OCI-LY1 (cell line): ENCODE measurements at regions not wholly inside any gene's neighbourhood (a gene's known extent, or its start where the extent isn't known, plus 50 kb on each side); places are given as distances from the start of the nearest gene placed in this dataset.

Experiments
- H2AFZ ChIP-seq: fragments of 200-600 bp; sonication (generic), shearing (Covaris generic); 2 replicates; pipeline ENCODE4 v1.6.0; 2014; ENCODE audit warnings: antibody characterized with exemption, mild to moderate bottlenecking, low read length
- H3F3A ChIP-seq: fragments of 200-600 bp; sonication (generic), shearing (Covaris generic); 2 replicates; pipeline ENCODE4 v1.6.0; 2014; ENCODE audit warnings: mild to moderate bottlenecking, antibody characterized with exemption, low read length, moderate library complexity; ENCODE audit not compliant: insufficient read depth
- H3K27ac ChIP-seq: fragments of 200-600 bp; sonication (generic); 2 replicates; pipeline ENCODE4 v1.5.1; 2014; ENCODE audit warnings: low read length, mixed run types, mild to moderate bottlenecking, low read depth; ENCODE audit not compliant: poor library complexity, severe bottlenecking
- H3K27me3 ChIP-seq: fragments of 200-600 bp; sonication (generic); 2 replicates; pipeline ENCODE4 v1.6.0; 2014; ENCODE audit warnings: antibody characterized with exemption, mild to moderate bottlenecking, low read length, moderate library complexity; ENCODE audit not compliant: insufficient read depth
- H3K36me3 ChIP-seq: fragments of 200-600 bp; sonication (generic); 2 replicates; pipeline ENCODE4 v1.6.1; 2014; ENCODE audit warnings: mild to moderate bottlenecking, antibody characterized with exemption, low read length, moderate library complexity, mixed read lengths; ENCODE audit not compliant: insufficient read depth
- H3K4me1 ChIP-seq: fragments of 200-600 bp; sonication (generic); 2 replicates; pipeline ENCODE4 v1.5.1; 2014; ENCODE audit warnings: mild to moderate bottlenecking, low read length, moderate library complexity; ENCODE audit not compliant: insufficient read depth, severe bottlenecking
- H3K4me2 ChIP-seq: fragments of 200-600 bp; sonication (generic), shearing (Covaris generic); 2 replicates; pipeline ENCODE4 v1.6.1; 2014; ENCODE audit warnings: low read length
- H3K4me3 ChIP-seq: fragments of 200-600 bp; sonication (generic); 2 replicates; pipeline ENCODE4 v1.5.1; 2014; ENCODE audit warnings: low read length, low read depth, mild to moderate bottlenecking, mixed read lengths; ENCODE audit not compliant: poor library complexity, severe bottlenecking
- H3K79me2 ChIP-seq: fragments of 200-600 bp; shearing (Covaris generic); 2 replicates; pipeline ENCODE4 v1.6.1; 2016; ENCODE audit warnings: mixed run types, low read length, mixed read lengths; ENCODE audit not compliant: insufficient read depth
- H3K9ac ChIP-seq: fragments of 200-600 bp; sonication (generic), shearing (Covaris generic); 2 replicates; pipeline ENCODE4 v1.6.1; 2014; ENCODE audit warnings: mild to moderate bottlenecking, low read length, mixed read lengths
- H3K9me2 ChIP-seq: fragments of 200-600 bp; sonication (generic), shearing (Covaris generic); 2 replicates; pipeline ENCODE4 v1.6.1; 2014; ENCODE audit warnings: low read depth, mild to moderate bottlenecking, low read length, mixed read lengths
- H3K9me3 ChIP-seq: fragments of 200-600 bp; shearing (Covaris generic); 2 replicates; pipeline ENCODE4 v1.6.1; 2014; ENCODE audit warnings: low read length, mixed read lengths
- H4K20me1 ChIP-seq: fragments of 200-600 bp; sonication (generic), shearing (Covaris generic); 2 replicates; pipeline ENCODE4 v1.6.0; 2016; ENCODE audit warnings: mild to moderate bottlenecking, low read length; ENCODE audit not compliant: insufficient read depth
- CTCF ChIP-seq: fragments of 200-600 bp; sonication (generic), shearing (Covaris generic); IDR thresholded peaks from 2 replicates; pipeline ENCODE4 v1.5.1; 2017; ENCODE audit warnings: mild to moderate bottlenecking, antibody characterized with exemption, low read length, moderate library complexity, mixed read lengths
- EZH2 ChIP-seq: fragments of 200-600 bp; sonication (generic), shearing (Covaris generic); IDR thresholded peaks from 2 replicates; pipeline ENCODE4 v1.8.0; 2017; ENCODE audit warnings: borderline replicate concordance, mixed run types, mild to moderate bottlenecking, antibody characterized with exemption, low read length, moderate library complexity, mixed read lengths

- Histone ChIP-seq H2AFZ (no peak overlapping the region), H3K9me3 (no peaks in the 10 kb centered on the region), H3K9me2 (no peaks in the 10 kb centered on the region), H3K36me3 (no peaks in the 10 kb centered on the region), H3K27me3 (no peaks in the 10 kb centered on the region; the same call in 1 of the 2 replicates), H3K4me1 (no peaks in the 10 kb centered on the region), H3K4me3 (no peak overlapping the region), H3K79me2 (no peaks in the 10 kb centered on the region), H4K20me1 (no peaks in the 10 kb centered on the region), H3K27ac (no peak overlapping the region), H3K4me2 (no peak overlapping the region), H3F3A (no peaks in the 10 kb centered on the region), H3K9ac (no peak overlapping the region)
- TF ChIP-seq CTCF = no peak
- no peak for TF ChIP-seq EZH2
Measured at GRCh38 chr3:170799009-170799408, 71.0 kb downstream of the RPL22L1 start.

GRCh38 chr3:170797685-170798084, 72.3 kb downstream of the RPL22L1 start:
- TF ChIP-seq CTCF (no peak), EZH2 (no peak)

GRCh38 chr3:170792471-170792870, 77.5 kb downstream of the RPL22L1 start:
- H3F3A ChIP-seq = no peaks in the 10 kb centered on the region
- H3K9me2 ChIP-seq = no peaks in the 10 kb centered on the region
- no peaks in the 10 kb centered on the region for H3K79me2 ChIP-seq
- no peaks in the 10 kb centered on the region for H3K4me1 ChIP-seq
- H4K20me1 ChIP-seq = no peaks in the 10 kb centered on the region
- H3K36me3 ChIP-seq = no peaks in the 10 kb centered on the region
- H3K4me3 ChIP-seq = no peak overlapping the region
- no peaks in the 10 kb centered on the region for H3K27me3 ChIP-seq
- TF ChIP-seq EZH2 = no peak
- no peak for TF ChIP-seq CTCF
- H3K9me3 ChIP-seq = no peaks in the 10 kb centered on the region
- H2AFZ ChIP-seq = no peak overlapping the region
- no peak overlapping the region for H3K27ac ChIP-seq
- H3K9ac ChIP-seq = no peak overlapping the region
- H3K4me2 ChIP-seq = no peak overlapping the region

More at GRCh38 chr3:170797685-170798084, 72.3 kb downstream of the RPL22L1 start:
- Histone ChIP-seq H3K4me3 (no peak overlapping the region), H3K79me2 (no peaks in the 10 kb centered on the region), H3K27ac (no peak overlapping the region), H3K4me2 (no peak overlapping the region), H3K9ac (no peak overlapping the region), H3K9me2 (no peaks in the 10 kb centered on the region), H3F3A (no peaks in the 10 kb centered on the region), H2AFZ (no peak overlapping the region), H3K4me1 (no peaks in the 10 kb centered on the region), H3K36me3 (no peaks in the 10 kb centered on the region), H3K27me3 (no peaks in the 10 kb centered on the region), H3K9me3 (no peaks in the 10 kb centered on the region), H4K20me1 (no peaks in the 10 kb centered on the region)
